VCaP (cell line): ENCODE measurements at regions not wholly inside any gene's neighbourhood (a gene's known extent, or its start where the extent isn't known, plus 50 kb on each side); places are given as distances from the start of the nearest gene placed in this dataset.
"Not testable (repeated sequence)": the region's sequence is repeated elsewhere in the genome, so short reads cannot be mapped to it uniquely, and the experiment has no call there.

Experiments
- H3K27ac ChIP-seq: fragments of 450-650 bp; 2 replicates; pipeline ENCODE4 v1.5.1; 2017
- TF ChIP-seq, protein P1 (sequence below): fragments of 450-650 bp; conservative IDR thresholded peaks from 2 replicates; pipeline ENCODE4 v1.5.1; 2017; ENCODE audit warnings: mild to moderate bottlenecking, moderate library complexity

DNA sequence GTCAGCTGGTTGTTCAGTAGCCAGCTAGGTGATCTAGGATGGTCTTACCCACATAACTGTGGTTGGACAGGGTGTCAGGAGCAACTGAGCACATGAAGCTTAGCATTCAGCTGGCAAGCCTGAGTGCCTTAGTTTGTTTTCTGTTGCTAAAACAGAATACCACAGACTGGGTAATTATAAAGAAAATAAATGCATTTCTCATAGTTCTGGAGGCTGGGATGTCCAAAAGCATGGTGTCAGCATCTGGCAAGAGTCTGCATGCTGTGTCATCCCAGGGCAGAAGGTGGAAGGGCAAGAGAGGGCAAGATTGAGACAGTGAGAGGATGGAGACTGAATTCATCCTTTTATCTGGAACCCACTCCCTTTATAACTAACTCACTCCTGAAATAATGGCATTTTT lies 921.5 kb downstream of the TLE4 start:
- H3K27ac ChIP-seq: no peak overlapping the region
- TF ChIP-seq, protein P1, sequence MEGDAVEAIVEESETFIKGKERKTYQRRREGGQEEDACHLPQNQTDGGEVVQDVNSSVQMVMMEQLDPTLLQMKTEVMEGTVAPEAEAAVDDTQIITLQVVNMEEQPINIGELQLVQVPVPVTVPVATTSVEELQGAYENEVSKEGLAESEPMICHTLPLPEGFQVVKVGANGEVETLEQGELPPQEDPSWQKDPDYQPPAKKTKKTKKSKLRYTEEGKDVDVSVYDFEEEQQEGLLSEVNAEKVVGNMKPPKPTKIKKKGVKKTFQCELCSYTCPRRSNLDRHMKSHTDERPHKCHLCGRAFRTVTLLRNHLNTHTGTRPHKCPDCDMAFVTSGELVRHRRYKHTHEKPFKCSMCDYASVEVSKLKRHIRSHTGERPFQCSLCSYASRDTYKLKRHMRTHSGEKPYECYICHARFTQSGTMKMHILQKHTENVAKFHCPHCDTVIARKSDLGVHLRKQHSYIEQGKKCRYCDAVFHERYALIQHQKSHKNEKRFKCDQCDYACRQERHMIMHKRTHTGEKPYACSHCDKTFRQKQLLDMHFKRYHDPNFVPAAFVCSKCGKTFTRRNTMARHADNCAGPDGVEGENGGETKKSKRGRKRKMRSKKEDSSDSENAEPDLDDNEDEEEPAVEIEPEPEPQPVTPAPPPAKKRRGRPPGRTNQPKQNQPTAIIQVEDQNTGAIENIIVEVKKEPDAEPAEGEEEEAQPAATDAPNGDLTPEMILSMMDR: no peak

- TF ChIP-seq, protein P1: no peak
- H3K27ac ChIP-seq: no peak overlapping the region
Observed at GRCh38 chr9:80492221-80492620, 920.5 kb downstream of the TLE4 start.

DNA sequence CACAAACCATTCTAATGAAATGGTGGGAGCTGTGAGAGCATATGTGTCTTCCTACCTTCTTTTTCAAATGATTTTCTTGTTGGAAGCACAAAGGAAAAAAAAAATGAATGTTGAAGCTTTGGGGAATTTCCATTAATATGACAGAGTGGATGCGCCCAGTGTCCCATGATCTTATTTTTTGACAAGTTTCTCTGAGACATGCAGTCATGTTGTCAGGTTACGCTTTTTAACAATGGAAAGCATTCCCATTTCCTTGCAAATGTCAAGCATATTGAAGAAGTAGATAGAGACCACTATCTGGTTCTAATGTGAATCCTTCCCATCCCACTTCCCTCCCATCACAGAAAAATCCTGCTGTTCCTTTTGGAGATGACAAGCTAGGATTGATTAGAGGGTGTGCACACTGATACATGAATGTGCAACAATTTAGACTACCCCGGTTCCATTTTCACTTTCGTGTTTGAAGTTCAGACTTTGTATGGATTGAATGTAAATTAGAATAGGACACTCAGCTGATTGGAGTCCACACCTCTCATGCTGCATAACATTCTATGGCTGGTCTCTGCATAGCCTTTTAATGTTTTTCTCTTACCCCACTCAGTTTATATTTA lies 919.4 kb downstream of the TLE4 start:
- TF ChIP-seq, protein P1: no peak

DNA sequence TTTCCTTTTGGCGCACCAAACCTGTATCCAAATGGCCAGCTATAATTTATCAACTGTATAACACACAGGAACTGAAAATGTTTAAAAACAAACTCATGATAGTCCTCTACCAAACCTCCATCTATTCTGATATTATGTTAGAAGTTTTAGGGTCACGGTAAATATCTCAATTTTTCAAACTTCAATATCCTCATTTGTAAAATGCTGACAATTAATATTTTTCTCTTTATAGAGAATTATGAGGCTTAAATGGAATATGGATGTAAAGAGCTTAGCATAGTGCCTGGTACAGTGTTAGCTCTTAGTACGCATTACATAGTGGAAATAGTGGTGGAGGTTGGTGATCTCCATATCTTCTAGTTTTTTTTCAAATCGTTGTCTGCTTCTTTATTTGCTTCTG lies 917.6 kb downstream of the TLE4 start:
- H3K27ac ChIP-seq: no peak overlapping the region
- TF ChIP-seq, protein P1: no peak

More for the DNA sequence above, 919.4 kb downstream of the TLE4 start:
- H3K27ac ChIP-seq: no peak overlapping the region; the same call in 1 of the 2 replicates

GRCh38 chr9:80485420-80486250 lies 913.9 kb downstream of the TLE4 start:
- TF ChIP-seq, protein P1: no peak
- H3K27ac ChIP-seq: no peak overlapping the region

DNA sequence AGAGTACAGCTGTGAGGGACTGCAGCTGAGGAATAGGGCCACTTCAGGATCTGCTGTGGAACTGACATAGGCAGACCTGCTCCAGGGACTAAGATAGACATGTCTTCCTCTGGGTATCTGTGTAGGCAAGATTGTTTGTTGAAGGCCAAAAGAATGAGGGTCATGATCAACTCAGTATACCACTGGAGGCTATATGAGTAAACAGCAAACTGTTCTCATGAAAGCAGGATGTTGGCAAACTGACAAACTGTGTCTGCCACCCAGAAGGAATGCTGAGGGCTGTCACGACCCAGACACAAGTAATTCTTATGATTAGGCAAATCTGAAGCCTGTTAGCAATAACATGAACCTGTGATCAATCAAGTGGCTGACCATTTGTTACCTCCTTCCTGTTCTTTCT lies 910.5 kb downstream of the TLE4 start:
- H3K27ac ChIP-seq: not testable (repeated sequence)

DNA sequence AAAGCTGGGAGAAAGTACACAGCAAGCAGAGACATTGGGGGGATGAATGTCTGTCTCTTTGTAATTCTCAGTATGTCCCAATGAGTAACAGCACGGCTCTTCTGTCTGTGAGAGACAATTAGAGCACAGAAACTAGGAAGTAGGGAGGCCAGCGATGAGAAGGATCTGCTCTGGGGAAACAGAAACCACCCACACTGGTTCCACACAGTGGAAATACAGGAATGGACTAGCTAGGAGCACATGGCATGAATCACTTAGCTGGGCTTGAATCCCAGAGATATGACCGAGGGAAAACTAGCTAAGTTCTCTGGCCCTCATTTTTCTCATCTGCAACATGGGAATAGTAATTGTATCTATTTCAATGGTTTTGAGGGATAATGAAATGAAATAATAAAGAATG lies 895.9 kb downstream of the TLE4 start:
- TF ChIP-seq, protein P1: no peak

GRCh38 chr9:80465556-80465955 lies 893.8 kb downstream of the TLE4 start:
- H3K27ac ChIP-seq: no peak overlapping the region
- TF ChIP-seq, protein P1: no peak

More for the DNA sequence above, 895.9 kb downstream of the TLE4 start:
- no peak overlapping the region for H3K27ac ChIP-seq
